Duodenal mucosa (tissue), 2 donors: ENCODE measurements at regions not wholly inside any gene's neighbourhood (a gene's known extent, or its start where the extent isn't known, plus 50 kb on each side); places are given as distances from the start of the nearest gene placed in this dataset.

Experiments
- H3K27ac ChIP-seq: one replicate; pipeline ENCODE4 v1.7.0; 2013; ENCODE audit warnings: low read depth, low read length
- H3K27me3 ChIP-seq, 2 donors: one replicate each; pipeline ENCODE4 v1.7.0; 2013; ENCODE audit warnings: low read length in 2 of 2, control low read depth in 1 of 2; ENCODE audit not compliant: insufficient read depth in 2 of 2, control insufficient read depth in 1 of 2
- H3K36me3 ChIP-seq, 2 donors: one replicate each; pipeline ENCODE4 v1.7.0; 2013; ENCODE audit warnings: low read length in 2 of 2, control low read depth in 1 of 2; ENCODE audit not compliant: insufficient read depth in 2 of 2, control insufficient read depth in 1 of 2
- H3K4me1 ChIP-seq, 2 donors: one replicate each; pipeline ENCODE4 v1.7.0; 2013; ENCODE audit warnings: low read length in 2 of 2, control low read depth in 1 of 2; ENCODE audit not compliant: insufficient read depth in 2 of 2, control insufficient read depth in 1 of 2
- H3K4me3 ChIP-seq, 2 donors: one replicate each; pipeline ENCODE4 v1.7.0; 2013; ENCODE audit warnings: low read length in 2 of 2, low read depth in 1 of 2
- H3K9ac ChIP-seq, 2 donors: one replicate each; pipeline ENCODE4 v1.7.0; 2013; ENCODE audit warnings: low read length in 2 of 2, low read depth in 1 of 2
- H3K9me3 ChIP-seq, 2 donors: one replicate each; pipeline ENCODE4 v1.7.0; 2013; ENCODE audit warnings: low read length in 2 of 2, control low read depth in 1 of 2; ENCODE audit not compliant: control insufficient read depth in 1 of 2

- H3K9me3 ChIP-seq = no peaks in the 10 kb centered on the region
- no peaks in the 10 kb centered on the region for H3K27me3 ChIP-seq
- H3K9ac ChIP-seq = no peak overlapping the region
- H3K27ac ChIP-seq = no peak overlapping the region
- no peaks in the 10 kb centered on the region for H3K36me3 ChIP-seq
- no peak overlapping the region for H3K4me3 ChIP-seq
- no peaks in the 10 kb centered on the region for H3K4me1 ChIP-seq
Measured at GRCh38 chr18:34643989-34644388, 66.1 kb upstream of the DTNA start.

DNA sequence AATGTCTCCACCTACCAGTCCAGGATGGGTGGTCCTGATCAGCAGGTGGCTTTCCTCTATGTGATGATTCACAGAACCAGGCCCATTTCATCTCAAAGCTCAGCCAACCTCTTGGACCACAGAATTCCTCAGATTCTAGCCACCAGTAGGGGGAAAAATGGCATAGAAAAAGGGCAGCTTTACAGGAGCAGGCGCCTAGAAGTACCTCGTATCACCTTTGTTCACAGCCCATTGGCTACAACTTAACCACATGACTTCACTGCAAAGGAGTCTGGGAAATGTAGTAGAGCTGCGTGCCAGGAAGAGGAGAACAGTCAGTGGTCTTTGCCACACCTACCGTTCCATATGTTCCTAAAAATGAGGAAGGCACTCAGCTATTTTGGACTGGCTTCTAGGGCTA is 62.8 kb upstream of the DTNA start:
- Histone ChIP-seq H3K9me3 (no peaks in the 10 kb centered on the region), H3K27ac (no peak overlapping the region), H3K27me3 (no peaks in the 10 kb centered on the region), H3K4me3 (no peak overlapping the region), H3K4me1 (no peaks in the 10 kb centered on the region), H3K9ac (no peak overlapping the region), H3K36me3 (no peaks in the 10 kb centered on the region)

DNA sequence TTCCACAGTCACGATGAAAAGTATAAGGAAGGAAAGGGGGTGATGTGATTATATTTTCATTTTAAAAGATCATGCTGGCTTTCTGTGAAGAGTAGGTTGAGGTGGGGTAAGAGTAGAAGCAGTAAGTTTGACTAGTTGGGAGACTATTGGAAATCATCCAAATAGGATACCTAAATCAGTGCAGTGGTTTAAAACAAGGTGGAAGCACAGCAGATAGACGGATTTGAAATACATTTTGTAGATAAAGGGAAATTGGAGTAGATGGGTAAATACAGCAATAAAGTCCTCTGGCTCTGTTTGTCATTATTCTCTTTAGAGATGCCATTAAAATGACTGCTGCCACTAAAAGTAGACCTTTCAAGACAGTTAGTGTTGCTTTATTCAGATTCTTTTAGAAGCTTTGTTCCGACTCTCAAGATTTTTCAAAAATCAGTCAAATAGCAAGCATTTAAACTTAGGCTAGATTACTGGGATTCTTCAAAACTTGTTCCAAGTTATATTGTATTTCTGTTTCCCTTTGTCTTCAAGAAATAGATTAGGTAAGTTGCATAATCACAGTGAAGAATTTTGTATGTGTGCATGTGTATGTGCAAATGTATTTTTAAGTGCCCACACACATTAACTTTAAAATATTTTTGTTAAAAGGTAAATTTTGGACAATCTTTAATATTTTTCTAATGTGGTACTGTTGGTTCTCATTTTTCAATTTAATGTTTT is 61.7 kb upstream of the DTNA start:
- no peak overlapping the region for H3K27ac ChIP-seq
- no peak overlapping the region for H3K9ac ChIP-seq
- H3K9me3 ChIP-seq = no peaks in the 10 kb centered on the region
- no peaks in the 10 kb centered on the region for H3K36me3 ChIP-seq
- no peaks in the 10 kb centered on the region for H3K4me1 ChIP-seq
- H3K4me3 ChIP-seq = no peak overlapping the region
- no peaks in the 10 kb centered on the region for H3K27me3 ChIP-seq

GRCh38 chr18:34649080-34649479 is 61.0 kb upstream of the DTNA start:
- Histone ChIP-seq H3K4me1 (no peaks in the 10 kb centered on the region), H3K9ac (no peak overlapping the region), H3K4me3 (no peak overlapping the region), H3K27me3 (no peaks in the 10 kb centered on the region), H3K9me3 (no peaks in the 10 kb centered on the region), H3K36me3 (no peaks in the 10 kb centered on the region), H3K27ac (no peak overlapping the region)

- Histone ChIP-seq H3K9me3 (no peaks in the 10 kb centered on the region), H3K9ac (no peak overlapping the region), H3K36me3 (no peaks in the 10 kb centered on the region), H3K4me1 (no peaks in the 10 kb centered on the region), H3K27me3 (no peaks in the 10 kb centered on the region), H3K4me3 (no peak overlapping the region), H3K27ac (no peak overlapping the region)
Measured at GRCh38 chr18:34650121-34650545, 60.0 kb upstream of the DTNA start.

- H3K27ac ChIP-seq = no peak overlapping the region
- no peaks in the 10 kb centered on the region for H3K27me3 ChIP-seq
- H3K4me1 ChIP-seq = no peaks in the 10 kb centered on the region
Measured at GRCh38 chr18:34651586-34652369, 58.3 kb upstream of the DTNA start.

DNA sequence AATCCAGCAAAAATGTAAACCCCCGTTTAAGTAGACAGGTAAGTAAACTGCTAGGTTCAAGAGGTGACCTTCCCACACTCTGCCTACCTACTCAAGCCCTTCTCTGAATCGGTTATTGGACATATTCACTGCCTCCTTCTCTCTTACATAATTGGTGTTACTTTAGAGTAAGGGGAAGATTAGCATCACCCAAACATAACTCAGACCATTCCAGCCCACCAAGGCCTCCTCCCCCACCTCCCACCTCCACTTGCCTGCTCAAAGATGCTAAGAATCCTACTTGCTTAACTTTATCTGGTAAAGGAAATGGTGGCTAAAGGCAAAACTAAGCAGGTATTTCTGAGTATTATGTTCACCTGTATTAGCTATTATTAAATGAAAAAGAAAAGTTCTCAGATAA is 55.0 kb upstream of the DTNA start:
- Histone ChIP-seq H3K27ac (no peak overlapping the region), H3K27me3 (no peaks in the 10 kb centered on the region), H3K9ac (no peak overlapping the region), H3K4me3 (no peak overlapping the region), H3K4me1 (peaks cover 3 to 6% of the 10 kb centered on the region in 2 donors), H3K9me3 (no peaks in the 10 kb centered on the region), H3K36me3 (no peaks in the 10 kb centered on the region)

More at GRCh38 chr18:34651586-34652369, 58.3 kb upstream of the DTNA start:
- no peaks in the 10 kb centered on the region for H3K36me3 ChIP-seq
- no peak overlapping the region for H3K4me3 ChIP-seq
- no peaks in the 10 kb centered on the region for H3K9me3 ChIP-seq
- no peak overlapping the region for H3K9ac ChIP-seq

GRCh38 chr18:34657860-34658500 is 52.1 kb upstream of the DTNA start:
- Histone ChIP-seq H3K36me3 (no peaks in the 10 kb centered on the region), H3K4me1 (peaks cover 3 to 6% of the 10 kb centered on the region in 2 donors), H3K9ac (no peak overlapping the region), H3K9me3 (no peaks in the 10 kb centered on the region), H3K27me3 (no peaks in the 10 kb centered on the region), H3K4me3 (no peak overlapping the region), H3K27ac (no peak overlapping the region)

- no peaks in the 10 kb centered on the region for H3K27me3 ChIP-seq
- no peak overlapping the region for H3K9ac ChIP-seq
- no peak overlapping the region for H3K27ac ChIP-seq
- no peaks in the 10 kb centered on the region for H3K9me3 ChIP-seq
- no peaks in the 10 kb centered on the region for H3K36me3 ChIP-seq
- peaks cover 3 to 6% of the 10 kb centered on the region in 2 donors for H3K4me1 ChIP-seq
- no peak overlapping the region for H3K4me3 ChIP-seq
Measured at GRCh38 chr18:34659579-34660517, 50.2 kb upstream of the DTNA start.
